RWPE1 (cell line): ENCODE measurements at regions not wholly inside any gene's neighbourhood (a gene's known extent, or its start where the extent isn't known, plus 50 kb on each side); places are given as distances from the start of the nearest gene placed in this dataset.

Experiments used
- CTCF ChIA-PET: fragments of 350-600 bp; sonication (Branson Sonifier 250); formaldehyde crosslinking; extraction: SDS; loops from one replicate; lab custom pipeline; 2021; lab: Yijun Ruan, JAX
- POLR2A ChIA-PET: fragments of 400-600 bp; formaldehyde crosslinking; extraction: SDS; loops from one replicate; lab custom pipeline; 2020; ENCODE audit warnings: antibody characterized with exemption; ENCODE audit not compliant: low non-redundant PET; lab: Yijun Ruan, JAX
- DNase-seq: peaks from one replicate; pipeline ENCODE4 v3.0.0; 2012; ENCODE audit warnings: low spot score
- H3K27ac ChIP-seq: fragments of 450-650 bp; 2 replicates; pipeline ENCODE4 v1.5.1; 2017
- CTCF ChIP-seq: fragments of 450-650 bp; conservative IDR thresholded peaks from 2 replicates; pipeline ENCODE4 v1.5.1; 2017; ENCODE audit warnings: low read depth, mild to moderate bottlenecking

DNA sequence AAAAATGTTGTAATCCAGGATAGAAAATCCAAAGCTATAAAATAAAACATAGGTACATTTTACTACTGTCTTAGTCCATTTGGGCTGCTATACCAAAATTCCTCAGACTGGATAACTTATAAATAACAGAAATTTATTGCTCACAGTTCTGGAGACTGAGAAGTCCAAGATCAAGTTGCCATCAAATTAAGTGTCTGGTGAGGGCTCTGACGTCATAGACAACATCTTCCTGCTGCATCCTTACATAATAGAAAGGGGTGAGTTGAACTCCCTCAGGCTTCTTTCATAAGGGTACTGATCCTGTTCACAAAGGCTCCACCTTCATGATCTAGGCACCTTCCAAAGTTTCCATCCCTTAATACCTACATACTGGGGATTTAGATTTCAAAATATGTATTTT is 826.8 kb downstream of the NTRK3 start:
- CTCF ChIA-PET: no interaction called here
- TF ChIP-seq CTCF: no peak
- POLR2A ChIA-PET: no interaction called here
- H3K27ac ChIP-seq: no peak overlapping the region
- DNase-seq: no peak

GRCh38 chr15:87420017-87420416 is 836.5 kb downstream of the NTRK3 start:
- DNase-seq: no peak
- TF ChIP-seq CTCF: no peak
- CTCF ChIA-PET: no interaction called here
- H3K27ac ChIP-seq: no peak overlapping the region
- POLR2A ChIA-PET: no interaction called here

- DNase-seq: no peak
- no peak for TF ChIP-seq CTCF
- POLR2A ChIA-PET: no interaction called here
- CTCF ChIA-PET: no interaction called here
- no peak overlapping the region for H3K27ac ChIP-seq
These were observed 837.2 kb downstream of the NTRK3 start for GRCh38 chr15:87419344-87419743.

DNA sequence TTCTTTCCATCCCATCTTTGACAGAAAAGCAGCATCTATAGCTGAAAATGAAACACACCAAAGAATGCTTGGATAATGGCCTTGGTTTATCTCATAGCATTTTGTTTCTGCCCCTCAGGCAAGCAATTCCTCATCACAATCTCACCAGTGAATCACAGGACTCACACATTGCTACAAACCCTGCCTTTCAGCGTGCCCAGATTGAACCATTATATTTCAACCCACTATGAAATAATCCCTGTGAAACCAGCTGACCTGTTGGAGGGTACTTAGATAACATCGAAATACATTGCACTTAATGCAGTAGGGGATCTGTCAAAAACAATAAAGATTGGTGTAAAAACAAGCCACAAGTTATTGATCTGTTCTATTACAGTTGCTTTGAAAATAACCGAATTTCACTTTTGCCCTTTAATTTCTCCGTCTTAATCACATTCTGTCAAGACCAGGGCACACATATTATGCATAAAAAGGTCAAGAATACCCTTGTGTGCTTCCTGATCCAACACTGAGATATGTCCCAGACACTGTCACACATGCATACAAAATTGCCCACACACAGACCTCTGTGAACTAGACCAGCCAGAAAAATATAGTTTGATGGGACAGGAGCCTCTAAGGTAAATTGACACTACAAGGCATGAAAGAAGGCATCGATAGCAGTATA is 839.8 kb downstream of the NTRK3 start:
- ChIA-PET POLR2A (no interaction called here), CTCF (no interaction called here)
- H3K27ac ChIP-seq: no peak overlapping the region
- no peak for DNase-seq
- TF ChIP-seq CTCF: no peak

DNA sequence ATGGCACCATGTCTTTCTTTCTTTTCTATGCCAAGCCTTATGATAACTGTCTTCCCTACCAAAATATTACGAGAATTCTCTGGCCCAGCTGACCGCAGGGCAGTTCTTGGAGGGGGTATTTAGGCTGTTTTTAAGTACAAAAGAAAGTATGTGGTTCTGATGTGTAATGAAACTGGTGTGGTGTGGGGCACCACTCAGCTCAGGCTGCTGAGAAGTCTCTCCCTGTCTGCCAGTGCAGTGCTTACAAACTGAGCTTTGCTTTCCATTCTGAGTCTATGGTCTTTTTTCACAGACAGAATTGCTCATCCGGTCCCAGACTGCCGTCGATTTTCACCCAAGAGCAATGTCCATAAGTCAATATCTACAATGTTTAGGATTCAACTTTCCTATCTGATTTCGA is 847.6 kb downstream of the NTRK3 start:
- DNase-seq: no peak
- ChIA-PET POLR2A (no interaction called here), CTCF (interaction anchor here (0.8 kb wide), 1 partner anchor 301 kb away, joined by 3 read pairs; no protein-coding TSS in a partner anchor)
- no peak for TF ChIP-seq CTCF
- H3K27ac ChIP-seq: no peak overlapping the region

- TF ChIP-seq CTCF: no peak
- DNase-seq: no peak
- ChIA-PET POLR2A (no interaction called here), CTCF (no interaction called here)
- H3K27ac ChIP-seq: no peak overlapping the region
These were observed 852.6 kb downstream of the NTRK3 start for GRCh38 chr15:87403973-87404372.

DNA sequence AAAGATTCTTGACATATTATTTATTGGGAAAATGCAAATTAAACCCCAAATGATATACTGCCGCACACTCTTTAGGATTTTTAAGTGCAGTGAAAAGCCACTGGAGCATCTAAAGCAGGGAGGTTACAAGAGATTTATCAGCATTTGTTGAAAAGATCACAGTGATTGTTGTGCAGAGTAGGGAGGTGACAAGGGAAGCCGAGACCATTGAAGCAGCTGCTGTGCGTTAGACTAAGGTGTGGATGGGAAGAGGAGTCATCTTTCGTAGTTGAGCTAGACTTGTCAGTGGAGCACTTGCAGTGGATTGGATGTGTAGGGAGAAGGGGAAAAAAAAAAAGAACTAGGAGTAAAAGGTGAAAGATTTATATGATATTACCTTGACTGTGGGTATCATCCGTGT is 854.6 kb downstream of the NTRK3 start:
- CTCF ChIA-PET: no interaction called here
- POLR2A ChIA-PET: no interaction called here
- no peak overlapping the region for H3K27ac ChIP-seq
- DNase-seq: no peak
- no peak for TF ChIP-seq CTCF
